Activated T-helper 17 cell treated with anti-CD3 and anti-CD28 coated beads, Interleukin-2, amount 50 U/mL, for 72 hours (primary cell): ENCODE measurements at regions not wholly inside any gene's neighbourhood (a gene's known extent, or its start where the extent isn't known, plus 50 kb on each side); places are given as distances from the start of the nearest gene placed in this dataset.
"Not testable (repeated sequence)": the region's sequence is repeated elsewhere in the genome, so short reads cannot be mapped to it uniquely, and the experiment has no call there.

Source experiments
- ATAC-seq: fragments of 150-1000 bp; cut with Tn5 transposase; replicated peaks from 2 replicates; pipeline ENCODE4 v1.10.0; 2021; ENCODE audit warnings: mild to moderate bottlenecking, moderate library complexity
- H3K27ac Mint-ChIP-seq: one replicate; pipeline ENCODE4 v1.8.0; 2022; ENCODE audit warnings: mixed read lengths
- H3K27me3 Mint-ChIP-seq: one replicate; pipeline ENCODE4 v1.8.0; 2022; ENCODE audit warnings: mixed read lengths
- H3K36me3 Mint-ChIP-seq: one replicate; pipeline ENCODE4 v1.8.0; 2022; ENCODE audit warnings: low read depth, mild to moderate bottlenecking, mixed read lengths
- H3K4me1 Mint-ChIP-seq: one replicate; pipeline ENCODE4 v1.8.0; 2022; ENCODE audit warnings: mixed read lengths
- H3K4me3 Mint-ChIP-seq: one replicate; pipeline ENCODE4 v1.8.0; 2022; ENCODE audit warnings: mild to moderate bottlenecking, mixed read lengths
- H3K9me3 Mint-ChIP-seq: one replicate; pipeline ENCODE4 v1.8.0; 2022; ENCODE audit warnings: mixed read lengths

- no peaks in the 10 kb centered on the region for H3K4me1 Mint-ChIP-seq
- H3K27ac Mint-ChIP-seq, result no peak overlapping the region
- H3K4me3 Mint-ChIP-seq, result no peak overlapping the region
- no peaks in the 10 kb centered on the region for H3K36me3 Mint-ChIP-seq
- ATAC-seq, result no peak
- no peaks in the 10 kb centered on the region for H3K9me3 Mint-ChIP-seq
- peaks cover 14% of the 10 kb centered on the region for H3K27me3 Mint-ChIP-seq
These were observed 50.2 kb upstream of the SNAPC3 start for GRCh38 chr9:15372455-15372854.

GRCh38 chr9:15371448-15371845 lies 51.2 kb upstream of the SNAPC3 start:
- Mint-ChIP-seq H3K27ac (peak overlapping the region; percentile 54), H3K27me3 (peaks cover 14% of the 10 kb centered on the region), H3K9me3 (no peaks in the 10 kb centered on the region), H3K4me3 (no peak overlapping the region), H3K36me3 (no peaks in the 10 kb centered on the region), H3K4me1 (no peaks in the 10 kb centered on the region)
- no peak for ATAC-seq

GRCh38 chr9:15370466-15371447 lies 51.9 kb upstream of the SNAPC3 start:
- Mint-ChIP-seq H3K4me1 (no peaks in the 10 kb centered on the region), H3K27me3 (peaks cover 14% of the 10 kb centered on the region), H3K27ac (peak overlapping the region; percentile 54), H3K36me3 (no peaks in the 10 kb centered on the region), H3K4me3 (no peak overlapping the region), H3K9me3 (no peaks in the 10 kb centered on the region)
- ATAC-seq, result no peak

GRCh38 chr9:15369871-15370270 lies 52.8 kb upstream of the SNAPC3 start:
- H3K4me3 Mint-ChIP-seq, result no peak overlapping the region
- no peaks in the 10 kb centered on the region for H3K9me3 Mint-ChIP-seq
- H3K27ac Mint-ChIP-seq, result no peak overlapping the region
- no peaks in the 10 kb centered on the region for H3K4me1 Mint-ChIP-seq
- no peaks in the 10 kb centered on the region for H3K36me3 Mint-ChIP-seq
- no peak for ATAC-seq
- peaks cover 14% of the 10 kb centered on the region for H3K27me3 Mint-ChIP-seq

GRCh38 chr9:15369238-15369637 lies 53.4 kb upstream of the SNAPC3 start:
- Mint-ChIP-seq H3K4me3 (no peak overlapping the region), H3K9me3 (no peaks in the 10 kb centered on the region), H3K36me3 (no peaks in the 10 kb centered on the region), H3K27me3 (peaks cover 13% of the 10 kb centered on the region), H3K27ac (no peak overlapping the region), H3K4me1 (no peaks in the 10 kb centered on the region)
- no peak for ATAC-seq

- not testable (repeated sequence) for H3K27me3 Mint-ChIP-seq, H3K9me3 Mint-ChIP-seq, H3K4me3 Mint-ChIP-seq
These were observed 57.6 kb upstream of the SNAPC3 start for GRCh38 chr9:15364975-15365553.

GRCh38 chr9:15361737-15362136 lies 54.7 kb upstream of the TTC39B start:
- H3K36me3 Mint-ChIP-seq, result no peaks in the 10 kb centered on the region
- H3K27ac Mint-ChIP-seq, result no peak overlapping the region
- no peaks in the 10 kb centered on the region for H3K9me3 Mint-ChIP-seq
- H3K4me3 Mint-ChIP-seq, result no peak overlapping the region
- H3K27me3 Mint-ChIP-seq, result no peaks in the 10 kb centered on the region
- no peaks in the 10 kb centered on the region for H3K4me1 Mint-ChIP-seq
- no peak for ATAC-seq

More at GRCh38 chr9:15364975-15365553, 57.6 kb upstream of the SNAPC3 start:
- ATAC-seq, H3K4me1 Mint-ChIP-seq, H3K36me3 Mint-ChIP-seq, H3K27ac Mint-ChIP-seq: not testable (repeated sequence)

GRCh38 chr9:15357050-15357653 lies 50.1 kb upstream of the TTC39B start:
- ATAC-seq, result no peak
- Mint-ChIP-seq H3K27me3 (no peaks in the 10 kb centered on the region), H3K27ac (no peak overlapping the region), H3K9me3 (no peaks in the 10 kb centered on the region), H3K4me3 (no peak overlapping the region), H3K4me1 (no peaks in the 10 kb centered on the region), H3K36me3 (no peaks in the 10 kb centered on the region)
